ENCODE measurements at regions not wholly inside any gene's neighbourhood (a gene's known extent, or its start where the extent isn't known, plus 50 kb on each side); places are given as distances from the start of the nearest gene placed in this dataset.
"Not testable (repeated sequence)": the region's sequence is repeated elsewhere in the genome, so short reads cannot be mapped to it uniquely, and the experiment has no call there.

DNA sequence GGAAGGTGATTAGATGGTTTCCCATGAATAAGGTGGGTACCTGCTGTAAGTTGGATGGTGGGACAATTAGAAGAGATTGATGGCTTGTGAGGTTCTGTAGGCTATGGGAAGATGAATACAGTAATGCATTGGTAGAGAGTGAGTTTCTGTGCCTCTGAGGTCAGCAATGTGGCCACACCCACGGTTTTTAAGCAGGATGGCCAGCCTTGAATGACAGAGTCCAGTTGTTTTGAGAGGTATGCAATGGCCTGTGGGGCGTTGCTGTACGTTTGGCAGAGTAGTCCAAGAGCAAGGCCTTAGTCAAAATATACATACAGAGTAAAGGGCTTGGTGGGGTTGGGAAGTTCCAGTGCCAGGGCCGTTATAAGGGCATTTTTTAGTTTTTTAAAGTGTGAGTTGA, 235.6 kb upstream of the C9orf72 start:
- H3K4me1 ChIP-seq: no peaks in the 10 kb centered on the region
- no peaks in the 10 kb centered on the region for H3K27me3 ChIP-seq
- H3K4me3 ChIP-seq: no peak overlapping the region
- intact Hi-C loops (cut with DNase I): no loop called here
- H3K36me3 ChIP-seq: no peaks in the 10 kb centered on the region
- H3K9me3 ChIP-seq: no peaks in the 10 kb centered on the region
- no peak for TF ChIP-seq POLR2A (IDR thresholded peaks at IDR 0.05)
- TF ChIP-seq, protein P1, sequence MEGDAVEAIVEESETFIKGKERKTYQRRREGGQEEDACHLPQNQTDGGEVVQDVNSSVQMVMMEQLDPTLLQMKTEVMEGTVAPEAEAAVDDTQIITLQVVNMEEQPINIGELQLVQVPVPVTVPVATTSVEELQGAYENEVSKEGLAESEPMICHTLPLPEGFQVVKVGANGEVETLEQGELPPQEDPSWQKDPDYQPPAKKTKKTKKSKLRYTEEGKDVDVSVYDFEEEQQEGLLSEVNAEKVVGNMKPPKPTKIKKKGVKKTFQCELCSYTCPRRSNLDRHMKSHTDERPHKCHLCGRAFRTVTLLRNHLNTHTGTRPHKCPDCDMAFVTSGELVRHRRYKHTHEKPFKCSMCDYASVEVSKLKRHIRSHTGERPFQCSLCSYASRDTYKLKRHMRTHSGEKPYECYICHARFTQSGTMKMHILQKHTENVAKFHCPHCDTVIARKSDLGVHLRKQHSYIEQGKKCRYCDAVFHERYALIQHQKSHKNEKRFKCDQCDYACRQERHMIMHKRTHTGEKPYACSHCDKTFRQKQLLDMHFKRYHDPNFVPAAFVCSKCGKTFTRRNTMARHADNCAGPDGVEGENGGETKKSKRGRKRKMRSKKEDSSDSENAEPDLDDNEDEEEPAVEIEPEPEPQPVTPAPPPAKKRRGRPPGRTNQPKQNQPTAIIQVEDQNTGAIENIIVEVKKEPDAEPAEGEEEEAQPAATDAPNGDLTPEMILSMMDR (IDR thresholded peaks at IDR 0.05): no peak
- WGBS, 2 donors: 51 to 57% methylated on average over 4 of the region's 4 CpGs
- no peak for DNase-seq
- no peak overlapping the region for H3K27ac ChIP-seq

DNA sequence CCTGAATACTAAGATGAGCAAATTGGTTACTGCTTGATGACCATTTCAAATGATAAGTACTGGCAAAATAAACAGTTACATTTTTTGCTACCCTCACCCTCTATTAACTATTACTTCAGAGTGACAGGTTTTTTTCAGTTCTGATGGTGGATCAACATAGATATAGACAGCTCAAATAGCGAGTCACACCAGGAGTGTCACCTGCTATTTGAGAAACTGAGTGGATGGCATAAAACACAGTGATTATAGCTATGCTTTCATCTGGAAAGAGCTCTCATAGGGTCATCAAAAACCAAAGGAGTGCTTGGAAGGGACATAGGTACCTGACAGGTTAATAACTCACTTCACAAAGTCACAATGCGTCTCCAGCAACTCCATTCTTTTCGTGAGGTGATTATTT, 244.5 kb upstream of the C9orf72 start:
- intact Hi-C loops (cut with DNase I): no loop called here
- H3K4me3 ChIP-seq: no peak overlapping the region
- H3K9me3 ChIP-seq: no peaks in the 10 kb centered on the region
- no peaks in the 10 kb centered on the region for H3K4me1 ChIP-seq
- H3K36me3 ChIP-seq: no peaks in the 10 kb centered on the region
- no peaks in the 10 kb centered on the region for H3K27me3 ChIP-seq
- H3K27ac ChIP-seq: no peak overlapping the region
- 58 to 64% methylated on average over 3 of the region's 3 CpGs for WGBS, 2 donors
- no peak for DNase-seq
- TF ChIP-seq POLR2A (IDR thresholded peaks at IDR 0.05): no peak
- TF ChIP-seq, protein P1 (IDR thresholded peaks at IDR 0.05): no peak

DNA sequence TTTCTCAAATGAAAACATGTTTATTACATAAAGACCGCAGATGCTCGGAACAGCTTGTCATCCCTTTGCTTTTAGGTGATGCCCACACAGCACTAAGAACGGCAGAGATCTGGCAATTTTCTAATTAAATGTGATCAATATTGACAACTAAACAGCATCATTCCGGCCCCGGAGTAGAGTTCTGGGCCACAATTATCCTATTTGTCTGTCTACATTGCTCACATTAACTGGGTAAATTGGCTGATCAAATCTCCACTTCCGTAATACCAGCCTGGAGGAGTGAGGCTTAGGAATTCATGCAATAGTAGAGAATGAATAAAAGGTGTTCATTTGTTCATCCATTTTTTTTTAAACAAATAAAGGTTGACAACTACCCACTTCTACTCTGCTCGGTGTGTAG, 245.1 kb upstream of the C9orf72 start:
- intact Hi-C loops (cut with DNase I): no loop called here
- WGBS, 2 donors: 81 to 84% methylated on average over 7 of the region's 7 CpGs
- Histone ChIP-seq H3K27ac (no peak overlapping the region), H3K9me3 (no peaks in the 10 kb centered on the region), H3K4me1 (no peaks in the 10 kb centered on the region), H3K27me3 (no peaks in the 10 kb centered on the region), H3K4me3 (no peak overlapping the region), H3K36me3 (no peaks in the 10 kb centered on the region)
- TF ChIP-seq, protein P1 (IDR thresholded peaks at IDR 0.05): no peak
- no peak for TF ChIP-seq POLR2A (IDR thresholded peaks at IDR 0.05)
- no peak for DNase-seq

DNA sequence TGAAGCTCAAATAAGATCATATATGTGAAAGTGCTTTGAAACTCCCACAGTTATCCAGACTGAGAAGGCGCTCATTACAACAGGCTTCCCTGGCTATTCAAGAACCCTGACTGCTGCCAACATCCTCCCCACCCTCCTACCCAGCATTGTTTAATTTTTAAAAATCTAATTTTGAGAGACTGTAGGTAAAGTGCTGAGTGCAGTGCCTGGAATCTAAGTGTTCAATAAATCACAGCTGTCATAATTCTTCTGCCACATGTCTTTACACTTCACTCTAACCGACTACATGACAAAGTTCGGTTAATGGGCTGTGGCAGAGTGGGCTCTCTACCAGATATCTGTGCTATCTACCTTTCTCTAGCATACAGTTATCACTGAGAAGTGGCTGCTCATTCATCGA, 255.6 kb upstream of the C9orf72 start:
- WGBS, 2 donors: 79 to 84% methylated on average over 4 of the region's 4 CpGs

DNA sequence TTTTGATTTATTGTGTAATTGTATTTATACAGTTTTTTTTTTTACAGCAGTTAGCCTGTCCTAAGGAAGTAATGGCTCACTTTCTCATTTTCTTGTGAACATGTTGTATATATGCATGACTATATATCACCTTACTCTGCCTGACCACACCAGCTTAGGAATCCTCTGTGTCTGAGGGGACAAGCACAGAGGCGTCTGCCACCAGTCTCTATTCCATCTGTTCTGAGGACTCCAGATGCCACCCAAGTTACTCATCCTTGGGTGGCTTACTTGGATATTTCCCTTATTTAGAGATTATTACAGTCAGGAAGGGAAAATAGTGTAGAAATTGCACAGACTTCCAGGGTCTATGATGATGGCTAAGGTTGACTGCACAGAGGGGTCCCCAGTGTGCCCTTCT, 256.3 kb upstream of the C9orf72 start:
- no peak for TF ChIP-seq POLR2A (IDR thresholded peaks at IDR 0.05)
- TF ChIP-seq, protein P1 (IDR thresholded peaks at IDR 0.05): no peak
- DNase-seq: no peak
- H3K9me3 ChIP-seq: no peaks in the 10 kb centered on the region
- 38 to 61% methylated on average over 1 of the region's 1 CpG for WGBS, 2 donors
- H3K27me3 ChIP-seq: no peaks in the 10 kb centered on the region
- no peak overlapping the region for H3K27ac ChIP-seq
- no peaks in the 10 kb centered on the region for H3K36me3 ChIP-seq
- H3K4me1 ChIP-seq: no peaks in the 10 kb centered on the region
- intact Hi-C loops (cut with DNase I): no loop called here
- no peak overlapping the region for H3K4me3 ChIP-seq

More for the DNA sequence above, 255.6 kb upstream of the C9orf72 start:
- Histone ChIP-seq H3K36me3 (no peaks in the 10 kb centered on the region), H3K4me3 (no peak overlapping the region), H3K4me1 (no peaks in the 10 kb centered on the region), H3K27ac (no peak overlapping the region), H3K27me3 (no peaks in the 10 kb centered on the region), H3K9me3 (no peaks in the 10 kb centered on the region)
- TF ChIP-seq POLR2A (IDR thresholded peaks at IDR 0.05): no peak
- TF ChIP-seq, protein P1 (IDR thresholded peaks at IDR 0.05): no peak
- DNase-seq: no peak
- intact Hi-C loops (cut with DNase I): no loop called here

DNA sequence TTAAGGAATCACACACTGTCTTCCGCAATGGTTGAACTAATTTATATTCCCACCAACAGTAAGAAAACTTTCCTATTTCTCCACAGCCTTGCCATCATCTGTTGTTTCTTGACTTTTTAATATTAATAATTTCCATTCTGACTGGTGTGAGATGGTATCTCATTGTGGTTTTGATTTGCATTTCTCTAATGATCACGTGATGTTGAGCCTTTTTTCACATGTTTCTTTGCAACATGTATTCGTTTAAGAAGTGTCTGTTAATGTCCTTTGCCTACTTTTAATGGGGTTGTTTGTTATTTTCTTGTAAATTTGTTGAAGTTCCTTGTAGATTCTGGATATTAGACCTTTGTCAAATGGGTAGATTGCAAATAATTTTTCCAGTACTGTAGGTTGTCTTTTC, 258.8 kb upstream of the C9orf72 start:
- DNase-seq; intact Hi-C loops (cut with DNase I); H3K4me1 ChIP-seq; H3K27me3 ChIP-seq; H3K27ac ChIP-seq; H3K9me3 ChIP-seq; H3K36me3 ChIP-seq; H3K4me3 ChIP-seq: not testable (repeated sequence)
- WGBS, 2 donors: 56 to 61% methylated on average over 3 of the region's 3 CpGs
